ENCODE measurements at regions not wholly inside any gene's neighbourhood (a gene's known extent, or its start where the extent isn't known, plus 50 kb on each side); places are given as distances from the start of the nearest gene placed in this dataset.
A peak's percentile ranks its signal among the peaks of the same experiment; 100 is the strongest.

DNA sequence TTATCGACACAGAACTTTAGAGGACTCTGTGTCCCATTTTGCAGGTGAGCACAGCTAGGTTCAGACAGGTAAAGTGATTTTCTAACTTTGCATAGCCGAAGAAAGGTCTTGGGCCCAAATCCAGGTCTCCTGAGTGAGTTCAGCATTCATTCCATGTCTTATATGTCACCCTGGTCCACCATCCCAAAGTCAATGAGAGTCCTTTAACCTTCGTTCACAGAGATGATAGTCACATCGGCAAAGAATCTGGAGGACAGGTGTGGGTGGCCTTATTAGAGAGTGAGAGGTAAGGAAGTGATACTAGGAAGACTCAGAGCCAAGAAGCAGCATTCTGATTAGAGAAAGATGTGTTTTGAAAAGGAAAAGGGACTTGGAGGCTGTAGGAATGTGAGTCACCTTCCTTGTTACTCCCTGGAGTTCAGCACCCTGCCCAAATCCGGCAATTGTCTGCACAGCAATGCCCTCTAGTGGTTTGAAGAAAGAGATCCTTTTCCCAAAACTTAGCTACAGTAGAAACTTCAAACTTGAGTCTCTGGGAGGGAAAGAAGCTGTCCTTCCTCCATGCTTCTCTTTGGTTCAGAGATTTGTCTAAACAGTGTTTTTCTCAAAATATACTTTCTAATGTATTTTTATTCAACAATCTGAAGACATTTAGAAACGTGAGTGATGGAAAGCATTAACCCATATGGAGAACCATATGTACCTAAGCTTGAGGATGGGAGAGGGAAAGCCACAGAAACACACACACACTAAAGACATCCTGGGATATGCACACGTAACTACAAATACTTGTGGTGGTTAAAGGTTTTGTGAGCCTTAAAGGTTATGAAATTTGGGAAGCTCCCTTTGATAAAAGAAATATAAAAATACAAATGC lies 96.4 kb upstream of the SHISA6 start:
- peak; percentile 40 for DNase-seq
- peaks cover 6% of the 10 kb centered on the region for H3K27me3 ChIP-seq (ENCODE audit: insufficient read depth, low read depth, severe bottlenecking)

DNA sequence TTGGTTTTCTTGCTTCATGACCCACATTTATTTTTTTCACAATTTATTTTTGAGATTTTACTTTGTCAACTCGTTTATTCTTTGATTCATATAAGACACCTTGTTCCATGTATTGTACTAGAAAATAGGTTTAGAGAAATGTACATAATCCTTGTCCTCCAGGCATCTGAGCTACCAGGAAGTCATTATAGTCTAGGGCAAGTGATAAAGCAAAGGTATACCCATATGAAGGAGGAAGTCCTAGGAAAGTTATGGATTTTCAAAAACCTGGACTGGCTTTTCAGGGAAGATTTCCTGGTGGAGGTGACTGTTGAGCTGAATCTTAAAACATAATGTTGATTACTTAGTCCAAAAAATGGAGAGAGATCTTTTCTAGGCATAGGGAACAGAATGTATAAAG lies 98.8 kb upstream of the SHISA6 start:
- H3K27ac ChIP-seq, result no peak overlapping the region
- TF ChIP-seq, protein P1, sequence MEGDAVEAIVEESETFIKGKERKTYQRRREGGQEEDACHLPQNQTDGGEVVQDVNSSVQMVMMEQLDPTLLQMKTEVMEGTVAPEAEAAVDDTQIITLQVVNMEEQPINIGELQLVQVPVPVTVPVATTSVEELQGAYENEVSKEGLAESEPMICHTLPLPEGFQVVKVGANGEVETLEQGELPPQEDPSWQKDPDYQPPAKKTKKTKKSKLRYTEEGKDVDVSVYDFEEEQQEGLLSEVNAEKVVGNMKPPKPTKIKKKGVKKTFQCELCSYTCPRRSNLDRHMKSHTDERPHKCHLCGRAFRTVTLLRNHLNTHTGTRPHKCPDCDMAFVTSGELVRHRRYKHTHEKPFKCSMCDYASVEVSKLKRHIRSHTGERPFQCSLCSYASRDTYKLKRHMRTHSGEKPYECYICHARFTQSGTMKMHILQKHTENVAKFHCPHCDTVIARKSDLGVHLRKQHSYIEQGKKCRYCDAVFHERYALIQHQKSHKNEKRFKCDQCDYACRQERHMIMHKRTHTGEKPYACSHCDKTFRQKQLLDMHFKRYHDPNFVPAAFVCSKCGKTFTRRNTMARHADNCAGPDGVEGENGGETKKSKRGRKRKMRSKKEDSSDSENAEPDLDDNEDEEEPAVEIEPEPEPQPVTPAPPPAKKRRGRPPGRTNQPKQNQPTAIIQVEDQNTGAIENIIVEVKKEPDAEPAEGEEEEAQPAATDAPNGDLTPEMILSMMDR (IDR thresholded peaks at IDR 0.05; ENCODE audit: low read depth, low read length), result no peak
- DNase-seq, result no peak
- H3K36me3 ChIP-seq, result no peaks in the 10 kb centered on the region
- peaks cover 2% of the 10 kb centered on the region for H3K27me3 ChIP-seq (ENCODE audit: insufficient read depth, low read depth, severe bottlenecking)
- peaks cover 2% of the 10 kb centered on the region for H3K9me3 ChIP-seq (ENCODE audit: severe bottlenecking)
- H3K4me3 ChIP-seq (ENCODE audit: low read depth, low read length), result no peak overlapping the region

More for the DNA sequence above, 96.4 kb upstream of the SHISA6 start:
- Histone ChIP-seq H3K4me3 (ENCODE audit: low read depth, low read length) (no peak overlapping the region), H3K36me3 (no peaks in the 10 kb centered on the region), H3K27ac (no peak overlapping the region), H3K9me3 (ENCODE audit: severe bottlenecking) (peaks cover 2% of the 10 kb centered on the region)
- TF ChIP-seq, protein P1 (IDR thresholded peaks at IDR 0.05; ENCODE audit: low read depth, low read length), result peak; percentile 70

DNA sequence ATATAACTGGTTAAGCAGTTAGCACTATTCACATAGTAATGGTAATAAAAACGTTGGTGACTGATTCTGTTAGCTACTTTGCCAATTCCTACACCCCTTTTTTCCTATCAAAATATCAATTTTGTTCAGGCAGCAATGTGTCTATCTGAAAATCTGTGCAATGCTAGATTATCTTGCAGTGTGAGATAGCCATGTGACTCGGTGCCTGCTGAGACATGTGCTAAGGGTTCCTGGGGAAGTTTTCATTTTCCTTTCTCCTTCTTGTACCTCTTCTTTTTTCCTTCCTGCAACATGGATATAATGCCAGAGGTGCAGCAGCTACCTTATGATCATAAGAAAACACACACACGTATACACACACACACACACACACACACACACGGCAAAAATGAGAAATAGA lies 100.5 kb upstream of the SHISA6 start:
- Histone ChIP-seq H3K36me3 (no peaks in the 10 kb centered on the region), H3K27me3 (ENCODE audit: insufficient read depth, low read depth, severe bottlenecking) (peaks cover 4% of the 10 kb centered on the region), H3K27ac (no peak overlapping the region), H3K9me3 (ENCODE audit: severe bottlenecking) (peaks cover 2% of the 10 kb centered on the region), H3K4me3 (ENCODE audit: low read depth, low read length) (no peak overlapping the region)
- TF ChIP-seq, protein P1 (IDR thresholded peaks at IDR 0.05; ENCODE audit: low read depth, low read length), result no peak
- no peak for DNase-seq

DNA sequence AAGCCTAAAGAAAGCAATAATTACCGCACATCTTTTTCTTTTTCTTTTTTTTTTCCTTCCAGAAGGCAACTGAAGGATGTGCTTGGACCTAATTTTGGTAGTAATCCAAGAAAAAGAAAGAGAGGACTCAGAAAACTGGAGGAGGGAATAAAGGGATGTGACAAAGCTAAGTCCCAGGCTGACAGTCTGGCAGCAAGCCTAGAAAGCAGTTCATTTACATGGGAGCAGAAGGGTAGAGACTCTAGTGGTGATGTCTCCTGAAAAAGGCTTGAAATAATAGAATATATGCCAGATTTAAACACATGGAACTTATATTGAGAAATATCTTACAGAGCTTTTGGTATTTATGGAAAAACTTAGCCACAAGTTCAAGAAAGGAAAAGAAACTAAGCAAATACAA lies 101.0 kb upstream of the SHISA6 start:
- DNase-seq, result no peak
- Histone ChIP-seq H3K27ac (no peak overlapping the region), H3K36me3 (no peaks in the 10 kb centered on the region), H3K9me3 (ENCODE audit: severe bottlenecking) (peaks cover 2% of the 10 kb centered on the region), H3K4me3 (ENCODE audit: low read depth, low read length) (no peak overlapping the region), H3K27me3 (ENCODE audit: insufficient read depth, low read depth, severe bottlenecking) (peaks cover 4% of the 10 kb centered on the region)
- TF ChIP-seq, protein P1 (IDR thresholded peaks at IDR 0.05; ENCODE audit: low read depth, low read length), result no peak

DNA sequence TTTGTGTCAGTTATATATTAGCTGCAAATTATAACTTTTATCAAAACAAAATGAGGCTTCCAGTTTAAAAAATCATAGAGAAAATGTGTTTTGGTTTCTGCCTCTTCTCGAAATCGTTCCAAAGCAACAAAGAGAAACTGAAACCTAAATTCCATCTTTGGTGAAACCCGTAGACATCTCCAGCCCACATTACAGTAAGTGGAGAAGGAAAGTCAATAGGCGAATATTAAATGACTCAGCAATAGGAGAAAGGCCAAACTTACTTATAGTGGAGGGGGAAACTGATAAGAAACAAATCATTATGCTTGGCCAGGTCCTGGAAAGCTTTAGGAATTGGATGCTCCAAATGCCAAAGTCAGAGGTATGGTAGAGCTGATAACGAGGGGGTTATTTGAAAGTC lies 103.0 kb upstream of the SHISA6 start:
- H3K4me3 ChIP-seq (ENCODE audit: low read depth, low read length), result no peak overlapping the region
- no peaks in the 10 kb centered on the region for H3K36me3 ChIP-seq
- TF ChIP-seq, protein P1 (IDR thresholded peaks at IDR 0.05; ENCODE audit: low read depth, low read length), result no peak
- H3K9me3 ChIP-seq (ENCODE audit: severe bottlenecking), result peaks cover 2% of the 10 kb centered on the region
- H3K27me3 ChIP-seq (ENCODE audit: insufficient read depth, low read depth, severe bottlenecking), result peaks cover 4% of the 10 kb centered on the region
- DNase-seq, result no peak
- no peak overlapping the region for H3K27ac ChIP-seq
